Liver (tissue), 8 donors: ENCODE measurements at regions not wholly inside any gene's neighbourhood (a gene's known extent, or its start where the extent isn't known, plus 50 kb on each side); places are given as distances from the start of the nearest gene placed in this dataset.

ENCODE experiments used
- DNase-seq: peaks from one replicate; pipeline ENCODE4 v3.0.0-alpha.2; 2017; ENCODE audit warnings: low spot score
- H3K27ac ChIP-seq, 2 donors: one replicate each; pipeline ENCODE4 v1.7.0; 2013; ENCODE audit warnings: inconsistent platforms in 2 of 2, low read length in 2 of 2, control low read depth in 1 of 2, low read depth in 1 of 2, mild to moderate bottlenecking in 1 of 2
- H3K27me3 ChIP-seq, 4 donors: one replicate each; pipeline versions ENCODE4 v1.6.1 to v1.7.0; 2013; ENCODE audit warnings: low read length in 3 of 4, inconsistent platforms in 1 of 4, mild to moderate bottlenecking in 1 of 4, moderate library complexity in 1 of 4; ENCODE audit not compliant: control insufficient read depth in 4 of 4, insufficient read depth in 4 of 4
- H3K36me3 ChIP-seq, 4 donors: one replicate each; pipeline versions ENCODE4 v1.6.1 to v1.7.0; 2013; ENCODE audit warnings: low read length in 3 of 4, mild to moderate bottlenecking in 3 of 4, low read depth in 1 of 4, moderate library complexity in 1 of 4; ENCODE audit not compliant: control insufficient read depth in 4 of 4, insufficient read depth in 3 of 4
- H3K4me1 ChIP-seq, 4 donors: one replicate each; pipeline versions ENCODE4 v1.6.1 to v1.7.0; 2013; ENCODE audit warnings: low read length in 3 of 4, mild to moderate bottlenecking in 3 of 4, moderate library complexity in 1 of 4; ENCODE audit not compliant: control insufficient read depth in 4 of 4, insufficient read depth in 4 of 4
- H3K4me3 ChIP-seq, 3 donors: one replicate each; pipeline versions ENCODE4 v1.6.1 to v1.7.0; 2013; ENCODE audit warnings: low read length in 3 of 3, control low read depth in 1 of 3, low read depth in 1 of 3, mild to moderate bottlenecking in 1 of 3
- H3K9ac ChIP-seq, 2 donors: one replicate each; pipeline ENCODE4 v1.7.0; 2013; ENCODE audit warnings: low read length in 2 of 2, mild to moderate bottlenecking in 2 of 2, moderate library complexity in 2 of 2, control low read depth in 1 of 2, low read depth in 1 of 2
- H3K9me3 ChIP-seq, 4 donors: one replicate each; pipeline versions ENCODE4 v1.6.1 to v1.7.0; 2013; ENCODE audit warnings: low read length in 3 of 4; ENCODE audit not compliant: control insufficient read depth in 4 of 4
- ATF3 ChIP-seq: IDR thresholded peaks from 2 replicates; pipeline ENCODE4 v1.6.1; 2016; ENCODE audit warnings: antibody characterized with exemption
- EGR1 ChIP-seq, 2 donors: IDR thresholded peaks; 2 replicates each; pipeline ENCODE4 v1.6.1; 2016 to 2018; ENCODE audit warnings: antibody characterized with exemption in 2 of 2, low read depth in 2 of 2
- FOXA1 ChIP-seq: IDR thresholded peaks from 2 replicates; pipeline ENCODE4 v1.6.1; 2016; ENCODE audit warnings: antibody characterized with exemption
- GABPA ChIP-seq, 2 donors: IDR thresholded peaks in 1 of 2; conservative IDR thresholded peaks in 1 of 2; 2 replicates each; pipeline ENCODE4 v1.6.1; 2016; ENCODE audit warnings: antibody characterized with exemption in 2 of 2, mild to moderate bottlenecking in 1 of 2, moderate library complexity in 1 of 2
- HNF4A ChIP-seq, 2 donors: conservative IDR thresholded peaks; 2 replicates each; pipeline ENCODE4 v1.6.1; 2016; ENCODE audit warnings: antibody characterized with exemption in 2 of 2, mild to moderate bottlenecking in 2 of 2
- HNF4G ChIP-seq: IDR thresholded peaks from 2 replicates; pipeline ENCODE4 v1.6.1; 2016; ENCODE audit warnings: antibody characterized with exemption
- NR2F2 ChIP-seq: IDR thresholded peaks from 2 replicates; pipeline ENCODE4 v1.6.1; 2016; ENCODE audit warnings: antibody characterized with exemption
- REST ChIP-seq: IDR thresholded peaks from 2 replicates; pipeline ENCODE4 v1.6.1; 2016; ENCODE audit warnings: antibody characterized with exemption, mild to moderate bottlenecking
- RXRA ChIP-seq, 2 donors: IDR thresholded peaks; 2 replicates each; pipeline ENCODE4 v1.6.1; 2017 to 2018; ENCODE audit warnings: antibody characterized with exemption in 2 of 2, mild to moderate bottlenecking in 1 of 2
- SP1 ChIP-seq: IDR thresholded peaks from 2 replicates; pipeline ENCODE4 v1.6.1; 2018; ENCODE audit warnings: antibody characterized with exemption, mild to moderate bottlenecking
- TAF1 ChIP-seq: conservative IDR thresholded peaks from 2 replicates; pipeline ENCODE4 v1.6.1; 2016; ENCODE audit warnings: antibody characterized with exemption, mild to moderate bottlenecking
- YY1 ChIP-seq: IDR thresholded peaks from 2 replicates; pipeline ENCODE4 v1.6.1; 2016; ENCODE audit warnings: antibody characterized with exemption, mild to moderate bottlenecking
- ZBTB33 ChIP-seq: IDR thresholded peaks from 2 replicates; pipeline ENCODE4 v1.6.1; 2016; ENCODE audit warnings: antibody characterized with exemption
- WGBS: extraction: QIAGEN DNeasy Blood & Tissue Kit; methylation state at CpG from one replicate; pipeline ENCODE4 v1.1.7; 2013; 5-methylcytosine and 5-hydroxymethylcytosine counted together
- TF ChIP-seq, protein P1 (sequence below): IDR thresholded peaks from 2 replicates; pipeline ENCODE4 v1.6.1; 2016; ENCODE audit warnings: antibody characterized with exemption
- TF ChIP-seq, protein P2 (sequence below): fragments of 150-350 bp; IDR thresholded peaks from 2 replicates; pipeline ENCODE4 v1.5.1; 2017; ENCODE audit warnings: improper control_type of control experiment, low read depth, low read length; ENCODE audit not compliant: missing input control
- donor health status: healthy.
- donor health status: healthy.
- donor health status: healthy.
- donor health status: healthy.
- donor health status: healthy.

- TF ChIP-seq NR2F2 = no peak
- TF ChIP-seq, protein P1, sequence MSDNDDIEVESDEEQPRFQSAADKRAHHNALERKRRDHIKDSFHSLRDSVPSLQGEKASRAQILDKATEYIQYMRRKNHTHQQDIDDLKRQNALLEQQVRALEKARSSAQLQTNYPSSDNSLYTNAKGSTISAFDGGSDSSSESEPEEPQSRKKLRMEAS = no peak
- TF ChIP-seq EGR1 (IDR thresholded peaks at IDR 0.05; ENCODE audit: low read depth in 2 of 2) = no peak
- no peak for TF ChIP-seq HNF4A (conservative IDR thresholded peaks at IDR 0.05)
- TF ChIP-seq GABPA (IDR thresholded peaks at IDR 0.05 in 1 of 2, conservative IDR thresholded peaks at IDR 0.05 in 1 of 2) = no peak
- no peak for TF ChIP-seq REST
- TF ChIP-seq ATF3 = no peak
- TF ChIP-seq TAF1 = no peak
- TF ChIP-seq SP1 = no peak
- no peak for TF ChIP-seq RXRA (IDR thresholded peaks at IDR 0.05)
- TF ChIP-seq FOXA1 = no peak
- TF ChIP-seq HNF4G = no peak
- no peak for TF ChIP-seq YY1
- TF ChIP-seq, protein P2, sequence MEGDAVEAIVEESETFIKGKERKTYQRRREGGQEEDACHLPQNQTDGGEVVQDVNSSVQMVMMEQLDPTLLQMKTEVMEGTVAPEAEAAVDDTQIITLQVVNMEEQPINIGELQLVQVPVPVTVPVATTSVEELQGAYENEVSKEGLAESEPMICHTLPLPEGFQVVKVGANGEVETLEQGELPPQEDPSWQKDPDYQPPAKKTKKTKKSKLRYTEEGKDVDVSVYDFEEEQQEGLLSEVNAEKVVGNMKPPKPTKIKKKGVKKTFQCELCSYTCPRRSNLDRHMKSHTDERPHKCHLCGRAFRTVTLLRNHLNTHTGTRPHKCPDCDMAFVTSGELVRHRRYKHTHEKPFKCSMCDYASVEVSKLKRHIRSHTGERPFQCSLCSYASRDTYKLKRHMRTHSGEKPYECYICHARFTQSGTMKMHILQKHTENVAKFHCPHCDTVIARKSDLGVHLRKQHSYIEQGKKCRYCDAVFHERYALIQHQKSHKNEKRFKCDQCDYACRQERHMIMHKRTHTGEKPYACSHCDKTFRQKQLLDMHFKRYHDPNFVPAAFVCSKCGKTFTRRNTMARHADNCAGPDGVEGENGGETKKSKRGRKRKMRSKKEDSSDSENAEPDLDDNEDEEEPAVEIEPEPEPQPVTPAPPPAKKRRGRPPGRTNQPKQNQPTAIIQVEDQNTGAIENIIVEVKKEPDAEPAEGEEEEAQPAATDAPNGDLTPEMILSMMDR = no peak
- TF ChIP-seq ZBTB33 = no peak
- no peak for DNase-seq
- no peak overlapping the region for H3K4me3 ChIP-seq
- H3K9me3 ChIP-seq = no peaks in the 10 kb centered on the region
- H3K27me3 ChIP-seq = no peaks in the 10 kb centered on the region
- WGBS = 69% methylated on average over 7 of the region's 7 CpGs
- no peak overlapping the region for H3K9ac ChIP-seq
- H3K27ac ChIP-seq = no peak overlapping the region
- no peaks in the 10 kb centered on the region for H3K4me1 ChIP-seq
- H3K36me3 ChIP-seq = no peaks in the 10 kb centered on the region
Observed at GRCh38 chr2:66692521-66693054, 257.7 kb downstream of the MEIS1 start.
